ENCODE measurements at regions not wholly inside any gene's neighbourhood (a gene's known extent, or its start where the extent isn't known, plus 50 kb on each side); places are given as distances from the start of the nearest gene placed in this dataset.
"Not testable (repeated sequence)": the region's sequence is repeated elsewhere in the genome, so short reads cannot be mapped to it uniquely, and the experiment has no call there.

GRCh38 chr3:18987862-18988447 is 160.4 kb upstream of the KCNH8 start:
- no peaks in the 10 kb centered on the region for H3K9me3 ChIP-seq (ENCODE audit: control insufficient read depth in 1 of 2, low read length in 2 of 2)
- no peak overlapping the region for H3K27ac ChIP-seq (ENCODE audit: low read length)
- no peaks in the 10 kb centered on the region for H3K36me3 ChIP-seq (ENCODE audit: control insufficient read depth in 1 of 2, insufficient read depth in 2 of 2, low read length in 2 of 2)
- no peak overlapping the region for H3K4me3 ChIP-seq (ENCODE audit: low read depth in 1 of 2, low read length in 2 of 2)
- no peaks in the 10 kb centered on the region for H3K4me1 ChIP-seq (ENCODE audit: control insufficient read depth in 1 of 2, insufficient read depth in 2 of 2, low read length in 2 of 2)
- no peaks in the 10 kb centered on the region for H3K27me3 ChIP-seq (ENCODE audit: low read depth, low read length)

DNA sequence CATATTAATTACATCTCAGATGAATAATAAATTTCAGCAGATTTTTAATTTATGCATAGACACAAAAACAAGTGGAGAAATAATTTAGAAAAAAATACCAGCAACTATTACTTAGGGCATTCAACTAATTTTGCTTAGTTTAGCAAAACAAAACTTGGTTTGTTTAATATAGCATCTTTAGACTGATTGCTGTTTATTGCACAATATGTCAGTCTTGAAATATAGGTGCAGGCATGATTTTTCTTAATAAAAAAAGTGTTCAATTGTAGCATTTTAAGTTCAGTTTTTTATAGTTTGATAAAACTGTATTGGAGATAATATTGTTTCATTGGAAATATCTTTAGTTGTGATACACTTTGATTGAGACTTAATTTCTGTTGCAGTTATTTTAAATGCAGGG is 161.2 kb upstream of the KCNH8 start:
- Histone ChIP-seq H3K4me3 (ENCODE audit: low read depth in 1 of 2, low read length in 2 of 2) (no peak overlapping the region), H3K27ac (ENCODE audit: low read length) (no peak overlapping the region), H3K27me3 (ENCODE audit: low read depth, low read length) (no peaks in the 10 kb centered on the region), H3K36me3 (ENCODE audit: control insufficient read depth in 1 of 2, insufficient read depth in 2 of 2, low read length in 2 of 2) (no peaks in the 10 kb centered on the region), H3K4me1 (ENCODE audit: control insufficient read depth in 1 of 2, insufficient read depth in 2 of 2, low read length in 2 of 2) (no peaks in the 10 kb centered on the region), H3K9me3 (ENCODE audit: control insufficient read depth in 1 of 2, low read length in 2 of 2) (no peaks in the 10 kb centered on the region)

GRCh38 chr3:18982920-18983319 is 165.4 kb upstream of the KCNH8 start:
- Histone ChIP-seq H3K36me3 (ENCODE audit: control insufficient read depth in 1 of 2, insufficient read depth in 2 of 2, low read length in 2 of 2) (no peaks in the 10 kb centered on the region), H3K4me3 (ENCODE audit: low read depth in 1 of 2, low read length in 2 of 2) (no peak overlapping the region), H3K27ac (ENCODE audit: low read length) (no peak overlapping the region), H3K4me1 (ENCODE audit: control insufficient read depth in 1 of 2, insufficient read depth in 2 of 2, low read length in 2 of 2) (no peaks in the 10 kb centered on the region), H3K9me3 (ENCODE audit: control insufficient read depth in 1 of 2, low read length in 2 of 2) (no peaks in the 10 kb centered on the region), H3K27me3 (ENCODE audit: low read depth, low read length) (no peaks in the 10 kb centered on the region)

DNA sequence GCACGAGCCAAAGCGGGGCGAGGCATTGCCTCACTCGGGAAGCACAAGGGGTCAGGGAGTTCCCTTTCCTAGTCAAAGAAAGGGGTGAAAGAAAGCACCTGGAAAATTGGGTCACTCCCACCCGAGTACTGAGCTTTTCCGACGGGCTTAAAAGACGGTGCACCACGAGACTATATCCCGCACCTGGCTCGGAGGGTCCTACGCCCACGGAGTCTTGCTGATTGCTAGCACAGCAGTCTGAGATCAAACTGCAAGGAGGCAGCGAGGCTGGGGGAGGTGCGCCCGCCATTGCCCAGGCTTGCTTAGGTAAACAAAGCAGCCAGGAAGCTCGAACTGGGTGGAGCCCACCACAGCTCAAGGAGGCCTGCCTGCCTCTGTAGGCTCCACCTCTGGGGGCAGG is 172.2 kb upstream of the KCNH8 start:
- H3K4me1 ChIP-seq (ENCODE audit: control insufficient read depth in 1 of 2, insufficient read depth in 2 of 2, low read length in 2 of 2): not testable (repeated sequence)

GRCh38 chr3:18968120-18968519 is 180.2 kb upstream of the KCNH8 start:
- Histone ChIP-seq H3K4me1 (ENCODE audit: control insufficient read depth in 1 of 2, insufficient read depth in 2 of 2, low read length in 2 of 2) (no peaks in the 10 kb centered on the region), H3K27me3 (ENCODE audit: low read depth, low read length) (no peaks in the 10 kb centered on the region), H3K9me3 (ENCODE audit: control insufficient read depth in 1 of 2, low read length in 2 of 2) (no peaks in the 10 kb centered on the region), H3K4me3 (ENCODE audit: low read depth in 1 of 2, low read length in 2 of 2) (no peak overlapping the region), H3K27ac (ENCODE audit: low read length) (no peak overlapping the region), H3K36me3 (ENCODE audit: control insufficient read depth in 1 of 2, insufficient read depth in 2 of 2, low read length in 2 of 2) (no peaks in the 10 kb centered on the region)

More for the DNA sequence above, 172.2 kb upstream of the KCNH8 start:
- H3K9me3 ChIP-seq (ENCODE audit: control insufficient read depth in 1 of 2, low read length in 2 of 2); H3K27me3 ChIP-seq (ENCODE audit: low read depth, low read length); H3K36me3 ChIP-seq (ENCODE audit: control insufficient read depth in 1 of 2, insufficient read depth in 2 of 2, low read length in 2 of 2); H3K4me3 ChIP-seq (ENCODE audit: low read depth in 1 of 2, low read length in 2 of 2); H3K27ac ChIP-seq (ENCODE audit: low read length): not testable (repeated sequence)

GRCh38 chr3:18965781-18966180 is 182.5 kb upstream of the KCNH8 start:
- Histone ChIP-seq H3K4me1 (ENCODE audit: control insufficient read depth in 1 of 2, insufficient read depth in 2 of 2, low read length in 2 of 2) (no peaks in the 10 kb centered on the region), H3K9me3 (ENCODE audit: control insufficient read depth in 1 of 2, low read length in 2 of 2) (no peaks in the 10 kb centered on the region), H3K4me3 (ENCODE audit: low read depth in 1 of 2, low read length in 2 of 2) (no peak overlapping the region), H3K36me3 (ENCODE audit: control insufficient read depth in 1 of 2, insufficient read depth in 2 of 2, low read length in 2 of 2) (no peaks in the 10 kb centered on the region), H3K27ac (ENCODE audit: low read length) (no peak overlapping the region), H3K27me3 (ENCODE audit: low read depth, low read length) (no peaks in the 10 kb centered on the region)

GRCh38 chr3:18964640-18965039 is 183.7 kb upstream of the KCNH8 start:
- Histone ChIP-seq H3K27ac (ENCODE audit: low read length) (no peak overlapping the region), H3K27me3 (ENCODE audit: low read depth, low read length) (no peaks in the 10 kb centered on the region), H3K36me3 (ENCODE audit: control insufficient read depth in 1 of 2, insufficient read depth in 2 of 2, low read length in 2 of 2) (no peaks in the 10 kb centered on the region), H3K9me3 (ENCODE audit: control insufficient read depth in 1 of 2, low read length in 2 of 2) (no peaks in the 10 kb centered on the region), H3K4me3 (ENCODE audit: low read depth in 1 of 2, low read length in 2 of 2) (no peak overlapping the region), H3K4me1 (ENCODE audit: control insufficient read depth in 1 of 2, insufficient read depth in 2 of 2, low read length in 2 of 2) (no peaks in the 10 kb centered on the region)

- Histone ChIP-seq H3K4me1 (ENCODE audit: control insufficient read depth in 1 of 2, insufficient read depth in 2 of 2, low read length in 2 of 2) (no peaks in the 10 kb centered on the region), H3K27ac (ENCODE audit: low read length) (no peak overlapping the region), H3K4me3 (ENCODE audit: low read depth in 1 of 2, low read length in 2 of 2) (no peak overlapping the region), H3K27me3 (ENCODE audit: low read depth, low read length) (no peaks in the 10 kb centered on the region), H3K9me3 (ENCODE audit: control insufficient read depth in 1 of 2, low read length in 2 of 2) (peaks cover 0 to 2% of the 10 kb centered on the region in 2 donors), H3K36me3 (ENCODE audit: control insufficient read depth in 1 of 2, insufficient read depth in 2 of 2, low read length in 2 of 2) (no peaks in the 10 kb centered on the region)
Observed at GRCh38 chr3:18951333-18951732, 197.0 kb upstream of the KCNH8 start.

DNA sequence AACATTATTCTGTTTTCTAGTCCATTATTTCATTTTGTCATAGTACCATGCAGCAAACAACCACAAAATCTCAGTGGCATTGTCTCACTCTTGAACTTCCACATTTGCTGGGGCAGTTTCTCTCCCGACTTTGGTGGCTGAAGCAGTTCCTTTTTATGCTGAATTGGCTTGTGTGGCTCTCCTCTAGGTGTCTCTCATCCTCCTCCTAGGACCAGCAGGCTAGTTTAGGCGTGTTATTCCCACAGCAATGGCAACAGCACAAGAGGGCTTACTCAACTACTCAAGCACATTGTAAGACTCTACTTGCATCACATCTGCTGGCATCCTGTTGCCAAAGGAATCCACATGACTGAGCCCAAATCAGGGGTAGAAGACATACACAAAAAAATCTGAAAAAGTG is 201.8 kb upstream of the KCNH8 start:
- no peaks in the 10 kb centered on the region for H3K4me1 ChIP-seq (ENCODE audit: control insufficient read depth in 1 of 2, insufficient read depth in 2 of 2, low read length in 2 of 2)
- H3K9me3 ChIP-seq (ENCODE audit: control insufficient read depth in 1 of 2, low read length in 2 of 2): peaks cover 0 to 5% of the 10 kb centered on the region in 2 donors
- H3K36me3 ChIP-seq (ENCODE audit: control insufficient read depth in 1 of 2, insufficient read depth in 2 of 2, low read length in 2 of 2): no peaks in the 10 kb centered on the region
- H3K27me3 ChIP-seq (ENCODE audit: low read depth, low read length): no peaks in the 10 kb centered on the region
- H3K27ac ChIP-seq (ENCODE audit: low read length): no peak overlapping the region
- no peak overlapping the region for H3K4me3 ChIP-seq (ENCODE audit: low read depth in 1 of 2, low read length in 2 of 2)

DNA sequence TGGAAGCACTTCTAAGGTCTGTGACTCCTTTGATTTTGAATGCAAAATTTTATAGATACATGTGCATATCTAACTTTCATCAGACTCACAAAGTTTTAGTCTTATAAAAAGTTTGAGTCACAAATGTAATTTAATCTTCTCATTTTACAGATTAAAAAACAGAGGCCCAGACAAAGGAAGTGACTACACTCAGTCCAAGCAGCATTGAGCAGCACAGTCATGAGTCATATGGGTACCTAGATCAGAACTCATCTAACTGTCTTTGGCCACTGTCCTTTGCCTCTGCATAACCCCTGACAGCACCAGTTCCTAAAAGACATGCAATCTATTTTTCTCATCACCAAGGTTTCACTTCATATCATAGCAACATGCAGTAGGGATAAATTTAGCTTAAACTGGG is 210.7 kb upstream of the KCNH8 start:
- peaks cover 0 to 2% of the 10 kb centered on the region in 2 donors for H3K9me3 ChIP-seq (ENCODE audit: control insufficient read depth in 1 of 2, low read length in 2 of 2)
- no peaks in the 10 kb centered on the region for H3K27me3 ChIP-seq (ENCODE audit: low read depth, low read length)
- no peak overlapping the region for H3K27ac ChIP-seq (ENCODE audit: low read length)
- H3K36me3 ChIP-seq (ENCODE audit: control insufficient read depth in 1 of 2, insufficient read depth in 2 of 2, low read length in 2 of 2): no peaks in the 10 kb centered on the region
- no peaks in the 10 kb centered on the region for H3K4me1 ChIP-seq (ENCODE audit: control insufficient read depth in 1 of 2, insufficient read depth in 2 of 2, low read length in 2 of 2)
- no peak overlapping the region for H3K4me3 ChIP-seq (ENCODE audit: low read depth in 1 of 2, low read length in 2 of 2)

- no peak overlapping the region for H3K27ac ChIP-seq (ENCODE audit: low read length)
- no peaks in the 10 kb centered on the region for H3K36me3 ChIP-seq (ENCODE audit: control insufficient read depth in 1 of 2, insufficient read depth in 2 of 2, low read length in 2 of 2)
- no peaks in the 10 kb centered on the region for H3K27me3 ChIP-seq (ENCODE audit: low read depth, low read length)
- no peaks in the 10 kb centered on the region for H3K4me1 ChIP-seq (ENCODE audit: control insufficient read depth in 1 of 2, insufficient read depth in 2 of 2, low read length in 2 of 2)
- no peak overlapping the region for H3K4me3 ChIP-seq (ENCODE audit: low read depth in 1 of 2, low read length in 2 of 2)
- H3K9me3 ChIP-seq (ENCODE audit: control insufficient read depth in 1 of 2, low read length in 2 of 2): no peaks in the 10 kb centered on the region
Observed at GRCh38 chr3:18919158-18919557, 229.2 kb upstream of the KCNH8 start.

- no peaks in the 10 kb centered on the region for H3K36me3 ChIP-seq (ENCODE audit: control insufficient read depth in 1 of 2, insufficient read depth in 2 of 2, low read length in 2 of 2)
- no peaks in the 10 kb centered on the region for H3K27me3 ChIP-seq (ENCODE audit: low read depth, low read length)
- H3K9me3 ChIP-seq (ENCODE audit: control insufficient read depth in 1 of 2, low read length in 2 of 2): no peaks in the 10 kb centered on the region
- H3K27ac ChIP-seq (ENCODE audit: low read length): no peak overlapping the region
- H3K4me1 ChIP-seq (ENCODE audit: control insufficient read depth in 1 of 2, insufficient read depth in 2 of 2, low read length in 2 of 2): no peaks in the 10 kb centered on the region
- no peak overlapping the region for H3K4me3 ChIP-seq (ENCODE audit: low read depth in 1 of 2, low read length in 2 of 2)
Observed at GRCh38 chr3:18917923-18918322, 230.4 kb upstream of the KCNH8 start.

Data from muscle layer of duodenum (tissue), 2 donors.